T-helper 2 cell treated with Interferon-gamma antibody and Interleukin-4, amounts not matched to agents 5 μg/mL and 100 μg/mL, for 36 hours (primary cell): ENCODE measurements at regions not wholly inside any gene's neighbourhood (a gene's known extent, or its start where the extent isn't known, plus 50 kb on each side); places are given as distances from the start of the nearest gene placed in this dataset.

ENCODE experiments used
- DNase-seq: peaks from one replicate; pipeline ENCODE4 v3.0.0; 2021; ENCODE audit warnings: low spot score
- H3K27ac Mint-ChIP-seq: one replicate; pipeline ENCODE4 v1.8.0; 2021; ENCODE audit warnings: mild to moderate bottlenecking, mixed read lengths
- H3K27me3 Mint-ChIP-seq: one replicate; pipeline ENCODE4 v1.8.0; 2021; ENCODE audit warnings: low read depth, mixed read lengths
- H3K36me3 Mint-ChIP-seq: one replicate; pipeline ENCODE4 v1.8.0; 2021; ENCODE audit warnings: low read depth, mixed read lengths
- H3K4me1 Mint-ChIP-seq: one replicate; pipeline ENCODE4 v1.8.0; 2021; ENCODE audit warnings: low read depth, mixed read lengths
- H3K4me3 Mint-ChIP-seq: one replicate; pipeline ENCODE4 v1.8.0; 2022; ENCODE audit warnings: mild to moderate bottlenecking, moderate library complexity, mixed read lengths
- H3K9me3 Mint-ChIP-seq: one replicate; pipeline ENCODE4 v1.8.0; 2021; ENCODE audit warnings: mixed read lengths

DNA sequence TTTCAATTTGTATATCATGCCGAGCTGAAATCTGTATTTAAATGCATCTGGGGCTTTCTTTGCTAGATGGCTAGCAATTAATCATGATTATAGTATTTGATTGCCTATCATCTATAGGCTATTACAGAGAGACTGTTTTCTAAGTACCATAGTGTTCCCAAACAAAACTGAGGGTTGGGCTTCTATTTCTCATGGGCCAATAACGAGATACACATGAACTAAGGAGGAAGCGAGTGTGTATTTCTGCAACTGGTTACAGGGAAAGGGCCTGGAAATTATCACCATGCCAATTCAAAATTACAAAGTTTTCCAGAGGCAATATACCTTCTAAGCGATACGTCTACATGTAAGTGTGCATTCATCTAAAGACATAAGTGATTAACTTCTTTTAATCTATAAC lies 744.5 kb upstream of the BRINP3 start:
- H3K27ac Mint-ChIP-seq, result no peak overlapping the region
- no peaks in the 10 kb centered on the region for H3K36me3 Mint-ChIP-seq
- H3K9me3 Mint-ChIP-seq, result peaks cover 22% of the 10 kb centered on the region
- H3K27me3 Mint-ChIP-seq, result no peaks in the 10 kb centered on the region
- DNase-seq, result no peak
- no peaks in the 10 kb centered on the region for H3K4me1 Mint-ChIP-seq
- H3K4me3 Mint-ChIP-seq, result no peak overlapping the region

DNA sequence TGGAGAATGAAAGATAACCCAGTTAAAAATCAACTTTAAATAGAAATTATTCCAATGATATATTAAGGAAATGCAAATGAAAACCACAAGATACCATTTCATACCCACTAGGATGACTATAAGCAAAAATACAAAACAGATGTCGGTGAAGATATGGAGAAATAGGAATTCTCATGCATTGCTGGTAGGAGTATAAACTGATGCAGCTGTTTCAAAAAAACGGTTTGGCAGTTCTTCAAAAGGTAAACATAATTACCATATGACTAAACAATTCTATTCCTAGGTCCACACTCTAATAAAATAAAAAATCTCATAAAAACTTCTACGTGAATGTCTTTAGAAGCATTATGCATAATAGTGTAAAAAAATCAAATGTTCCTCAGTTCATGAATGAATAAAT lies 763.3 kb upstream of the BRINP3 start:
- Mint-ChIP-seq H3K9me3 (peaks cover 31% of the 10 kb centered on the region), H3K27me3 (no peaks in the 10 kb centered on the region), H3K36me3 (no peaks in the 10 kb centered on the region), H3K27ac (no peak overlapping the region), H3K4me1 (no peaks in the 10 kb centered on the region), H3K4me3 (no peak overlapping the region)
- no peak for DNase-seq

DNA sequence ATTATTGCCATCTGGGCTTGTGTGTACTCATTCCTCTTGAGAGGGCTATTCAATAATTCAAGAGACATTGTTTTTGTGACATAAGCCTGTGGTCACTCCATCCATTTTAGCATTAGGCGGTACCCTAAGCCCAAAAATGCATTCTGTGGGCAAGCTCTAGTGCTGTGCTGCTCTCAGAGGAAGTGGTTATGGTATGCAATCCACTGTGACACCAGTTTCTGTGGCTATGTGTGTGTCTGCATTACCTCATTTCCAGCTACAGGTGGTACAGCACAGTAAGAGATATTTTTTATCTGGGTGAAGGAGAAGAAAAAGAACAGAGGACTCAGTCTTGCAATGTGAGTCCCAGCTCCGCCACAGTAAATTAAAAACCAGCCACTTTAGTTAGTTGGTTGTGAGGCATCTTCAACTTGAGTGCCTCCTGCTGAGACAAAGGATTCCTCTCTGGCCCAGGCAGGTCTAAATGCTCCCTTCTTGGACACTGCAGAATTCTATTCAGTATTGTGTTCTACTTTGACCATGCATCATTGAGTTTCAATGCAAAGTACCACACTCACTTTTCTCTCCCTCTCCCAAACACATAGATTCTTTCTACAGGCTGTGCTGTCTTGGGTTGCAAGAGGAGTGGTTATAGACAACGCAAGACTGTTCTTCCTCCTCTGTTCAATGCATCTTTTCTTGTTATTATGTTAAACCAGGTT lies 777.8 kb upstream of the BRINP3 start:
- Mint-ChIP-seq H3K27me3 (no peaks in the 10 kb centered on the region), H3K4me1 (no peaks in the 10 kb centered on the region), H3K36me3 (no peaks in the 10 kb centered on the region), H3K9me3 (peaks cover 42% of the 10 kb centered on the region), H3K4me3 (no peak overlapping the region), H3K27ac (no peak overlapping the region)
- DNase-seq, result no peak

DNA sequence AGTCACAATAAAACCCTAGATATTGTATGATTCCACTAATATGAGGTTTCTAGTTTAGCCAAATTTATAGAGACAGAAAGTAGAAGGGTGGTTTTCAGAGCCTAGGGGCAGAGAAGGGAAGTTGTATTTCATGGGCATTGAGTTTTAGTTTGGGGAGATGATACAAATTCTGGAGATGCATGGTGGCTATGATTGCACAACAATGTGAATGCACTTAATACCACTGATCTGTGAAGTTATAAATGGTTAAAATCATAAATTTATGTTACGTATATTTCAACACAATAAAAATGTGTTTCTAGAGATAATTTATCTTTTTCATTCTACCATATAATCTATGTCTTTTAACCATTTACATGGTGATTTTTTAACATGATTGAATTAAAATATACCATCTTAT lies 779.3 kb upstream of the BRINP3 start:
- no peak overlapping the region for H3K27ac Mint-ChIP-seq
- no peak for DNase-seq
- H3K9me3 Mint-ChIP-seq, result peaks cover 36% of the 10 kb centered on the region
- no peaks in the 10 kb centered on the region for H3K36me3 Mint-ChIP-seq
- no peaks in the 10 kb centered on the region for H3K4me1 Mint-ChIP-seq
- no peaks in the 10 kb centered on the region for H3K27me3 Mint-ChIP-seq
- H3K4me3 Mint-ChIP-seq, result no peak overlapping the region

DNA sequence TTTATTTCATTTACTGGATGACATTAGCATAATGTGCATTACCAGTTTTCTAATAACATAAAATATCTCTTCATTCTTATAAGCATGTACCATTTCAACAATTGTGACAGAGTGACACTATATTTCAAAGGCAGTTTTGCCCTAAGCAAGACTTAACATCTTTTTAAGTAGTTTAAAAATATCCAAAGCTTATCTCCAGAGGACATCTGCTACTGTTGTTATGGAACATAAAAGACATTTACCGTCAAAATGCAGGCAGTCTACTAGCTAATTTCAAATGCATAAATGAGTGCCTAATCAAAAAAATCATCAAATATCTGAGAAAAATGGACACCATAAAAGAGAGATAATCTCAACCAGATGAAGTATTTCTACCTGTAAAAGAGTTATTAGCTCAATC lies 782.4 kb upstream of the BRINP3 start:
- no peak overlapping the region for H3K4me3 Mint-ChIP-seq
- peaks cover 23% of the 10 kb centered on the region for H3K9me3 Mint-ChIP-seq
- H3K4me1 Mint-ChIP-seq, result no peaks in the 10 kb centered on the region
- no peak overlapping the region for H3K27ac Mint-ChIP-seq
- H3K36me3 Mint-ChIP-seq, result no peaks in the 10 kb centered on the region
- no peaks in the 10 kb centered on the region for H3K27me3 Mint-ChIP-seq
- no peak for DNase-seq

DNA sequence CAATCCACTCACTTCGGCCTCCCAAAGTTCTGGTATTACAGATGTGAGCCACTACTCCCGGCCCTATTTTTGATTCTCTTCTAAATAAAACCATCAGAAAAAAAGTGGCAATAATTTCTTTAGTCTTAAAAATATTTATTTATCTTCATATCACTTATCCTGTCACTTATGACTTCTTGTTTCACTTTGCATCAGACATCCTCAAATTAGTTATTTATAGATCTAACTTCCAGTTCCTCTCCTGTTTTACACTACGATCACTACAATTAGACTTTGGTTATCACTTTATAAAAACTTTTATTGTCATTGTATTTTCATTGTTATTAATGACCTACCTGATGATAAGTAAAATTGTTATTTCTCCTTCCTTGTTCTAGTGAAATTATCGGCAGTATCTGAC lies 783.4 kb upstream of the BRINP3 start:
- Mint-ChIP-seq H3K27ac (no peak overlapping the region), H3K4me1 (no peaks in the 10 kb centered on the region), H3K27me3 (no peaks in the 10 kb centered on the region), H3K9me3 (peaks cover 24% of the 10 kb centered on the region), H3K4me3 (no peak overlapping the region), H3K36me3 (no peaks in the 10 kb centered on the region)
- no peak for DNase-seq

DNA sequence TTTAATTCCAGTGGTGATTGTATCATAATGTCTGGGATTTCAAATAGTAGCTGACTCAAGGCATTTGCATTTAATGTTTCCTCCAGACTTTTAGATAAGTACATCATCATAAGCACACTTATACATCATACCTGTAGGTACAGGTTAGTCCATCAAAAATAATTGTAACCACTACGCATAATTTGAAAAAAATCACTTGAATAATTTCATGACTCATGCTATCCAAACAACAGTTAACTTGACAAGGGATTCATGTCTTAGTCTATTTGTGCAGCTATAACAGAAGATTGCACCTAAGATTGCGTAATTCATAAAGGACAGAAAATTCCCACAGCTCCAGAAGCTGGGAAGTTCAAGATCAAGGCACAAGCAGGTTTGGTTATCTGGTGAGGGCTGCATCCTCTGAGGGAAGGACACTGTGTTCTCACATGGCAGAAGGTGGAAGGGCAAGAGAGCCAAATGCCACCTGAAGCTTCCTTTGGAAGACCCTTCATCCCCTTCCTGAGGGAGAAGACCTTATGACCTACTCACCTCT lies 801.7 kb upstream of the BRINP3 start:
- Mint-ChIP-seq H3K36me3 (no peaks in the 10 kb centered on the region), H3K4me1 (no peaks in the 10 kb centered on the region), H3K9me3 (peaks cover 24% of the 10 kb centered on the region), H3K27ac (no peak overlapping the region), H3K27me3 (no peaks in the 10 kb centered on the region), H3K4me3 (no peak overlapping the region)
- no peak for DNase-seq

DNA sequence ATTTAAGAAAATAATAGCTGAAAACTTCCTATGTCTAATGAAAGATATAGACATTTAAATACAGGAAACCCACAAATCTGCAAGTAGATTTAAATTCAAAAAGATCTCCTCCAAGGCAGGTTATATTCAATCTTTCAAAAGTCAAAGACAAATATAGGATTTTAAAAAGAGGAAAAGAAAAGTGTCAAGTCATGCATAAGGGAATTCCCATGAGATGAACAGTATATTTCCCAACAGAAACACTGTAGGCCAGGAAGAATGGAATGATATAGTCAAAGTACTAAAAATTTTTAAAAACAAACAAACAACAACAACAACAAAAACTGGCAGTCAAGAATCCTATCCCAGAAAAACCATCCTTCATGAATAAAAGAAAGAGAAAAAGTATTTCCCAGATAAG lies 806.5 kb upstream of the BRINP3 start:
- DNase-seq, result no peak
- Mint-ChIP-seq H3K27ac (no peak overlapping the region), H3K4me3 (no peak overlapping the region), H3K4me1 (no peaks in the 10 kb centered on the region), H3K36me3 (no peaks in the 10 kb centered on the region), H3K9me3 (peaks cover 36% of the 10 kb centered on the region), H3K27me3 (no peaks in the 10 kb centered on the region)

DNA sequence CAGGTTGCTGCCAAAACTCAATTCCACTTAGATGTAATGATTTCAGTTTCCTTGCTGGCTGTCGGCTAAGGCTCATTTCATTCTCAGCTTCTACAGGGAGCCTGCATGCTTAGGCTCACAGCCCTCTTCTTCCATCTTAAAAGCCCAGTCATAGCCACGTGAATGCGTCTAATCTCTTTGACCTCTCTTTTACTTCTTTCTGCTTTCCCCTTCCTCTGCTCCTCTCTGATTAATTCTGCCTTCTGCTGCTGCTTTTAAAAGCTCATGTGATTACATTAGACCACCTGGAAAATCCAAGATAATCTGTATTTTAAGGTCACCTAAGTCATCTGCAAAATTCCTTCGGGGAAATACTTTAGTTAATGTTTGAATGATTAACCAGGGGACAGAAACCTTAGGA lies 812.8 kb upstream of the BRINP3 start:
- Mint-ChIP-seq H3K27ac (no peak overlapping the region), H3K4me3 (no peak overlapping the region), H3K4me1 (no peaks in the 10 kb centered on the region), H3K27me3 (no peaks in the 10 kb centered on the region), H3K36me3 (no peaks in the 10 kb centered on the region), H3K9me3 (peaks cover 15% of the 10 kb centered on the region)
- DNase-seq, result no peak

DNA sequence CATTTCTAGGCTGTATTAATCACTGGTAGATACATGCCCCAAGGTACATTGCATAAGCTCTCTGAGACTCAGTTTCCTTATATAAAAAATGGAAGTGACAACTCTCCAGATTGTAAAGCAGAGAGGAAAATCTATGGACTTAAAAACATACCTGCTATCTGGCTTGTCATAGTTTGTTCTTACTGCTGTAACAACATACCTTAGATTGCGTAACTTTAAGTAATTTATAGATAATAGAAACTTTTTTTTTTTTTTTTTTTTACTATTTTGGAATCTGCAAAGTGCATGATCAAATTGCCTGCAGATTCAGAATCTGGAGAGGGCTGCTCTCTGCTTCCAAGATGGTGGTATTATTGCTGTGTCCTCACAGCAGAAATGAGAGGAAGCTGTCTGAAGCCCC lies 827.7 kb upstream of the BRINP3 start:
- no peaks in the 10 kb centered on the region for H3K27me3 Mint-ChIP-seq
- no peaks in the 10 kb centered on the region for H3K4me1 Mint-ChIP-seq
- H3K27ac Mint-ChIP-seq, result no peak overlapping the region
- H3K9me3 Mint-ChIP-seq, result peaks cover 24% of the 10 kb centered on the region
- H3K4me3 Mint-ChIP-seq, result no peak overlapping the region
- no peak for DNase-seq
- H3K36me3 Mint-ChIP-seq, result no peaks in the 10 kb centered on the region

DNA sequence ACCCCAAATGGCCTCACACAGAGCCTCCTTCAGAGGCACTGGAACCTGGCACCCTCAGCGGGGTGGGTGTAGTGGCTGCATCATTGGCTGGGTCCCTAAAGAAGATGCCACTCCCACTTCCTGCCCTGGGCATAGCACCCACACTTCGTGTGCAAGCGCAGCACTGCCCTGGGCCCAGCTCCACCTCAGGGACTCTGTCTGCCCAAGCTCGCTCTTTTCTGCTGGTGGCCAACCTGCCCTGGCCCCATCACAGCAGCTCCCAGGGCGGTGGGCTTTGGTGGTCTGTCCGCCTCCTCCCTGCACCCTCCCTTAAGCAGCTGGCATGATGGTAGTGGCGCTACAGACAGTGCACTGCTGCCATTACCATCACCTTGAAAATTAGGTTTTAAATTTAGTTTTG lies 829.3 kb upstream of the BRINP3 start:
- no peaks in the 10 kb centered on the region for H3K27me3 Mint-ChIP-seq
- H3K9me3 Mint-ChIP-seq, result peaks cover 19% of the 10 kb centered on the region
- H3K36me3 Mint-ChIP-seq, result no peaks in the 10 kb centered on the region
- H3K4me1 Mint-ChIP-seq, result no peaks in the 10 kb centered on the region
- no peak for DNase-seq
- no peak overlapping the region for H3K4me3 Mint-ChIP-seq
- H3K27ac Mint-ChIP-seq, result no peak overlapping the region

DNA sequence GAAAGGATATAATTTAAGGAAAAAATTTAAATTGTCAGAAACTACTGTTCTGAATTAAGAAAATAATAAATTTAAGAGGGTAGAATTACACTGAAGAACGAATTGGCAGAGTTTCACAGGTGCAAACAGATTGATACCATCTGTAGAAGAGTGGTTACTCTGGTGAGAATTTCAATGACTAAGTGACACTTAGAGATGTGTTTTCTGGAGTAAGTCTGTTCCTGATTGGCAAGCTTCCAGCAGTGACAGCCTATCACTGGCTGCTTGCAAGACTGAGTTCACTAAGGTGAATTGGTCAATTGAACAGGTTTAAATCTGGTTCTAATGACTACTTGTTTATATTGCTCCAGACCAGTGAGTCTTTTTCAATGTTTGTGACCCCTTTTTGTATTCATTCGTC lies 838.2 kb upstream of the RGS18 start:
- Mint-ChIP-seq H3K4me1 (no peaks in the 10 kb centered on the region), H3K36me3 (no peaks in the 10 kb centered on the region), H3K27me3 (no peaks in the 10 kb centered on the region), H3K9me3 (peaks cover 18% of the 10 kb centered on the region), H3K27ac (no peak overlapping the region), H3K4me3 (no peak overlapping the region)
- no peak for DNase-seq

DNA sequence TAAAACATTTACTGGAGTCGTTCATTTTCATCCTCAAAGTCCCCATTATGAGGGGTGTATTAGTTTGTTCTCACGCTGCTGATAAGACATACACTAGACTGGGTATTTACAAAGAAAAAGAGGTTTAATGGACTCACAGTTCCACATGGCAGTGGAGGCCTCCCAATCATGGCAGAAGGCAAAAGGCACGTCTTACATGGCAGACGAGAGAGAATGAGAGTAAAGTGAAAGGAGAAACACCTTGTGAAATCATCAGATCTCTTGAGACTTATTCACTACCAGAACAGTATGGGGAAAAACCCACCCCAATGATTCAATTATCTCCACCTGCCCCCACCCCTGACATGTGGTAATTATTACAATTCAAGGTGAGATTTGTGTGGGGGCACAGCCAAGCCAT lies 830.4 kb upstream of the RGS18 start:
- H3K36me3 Mint-ChIP-seq, result no peaks in the 10 kb centered on the region
- H3K9me3 Mint-ChIP-seq, result peaks cover 21% of the 10 kb centered on the region
- no peaks in the 10 kb centered on the region for H3K27me3 Mint-ChIP-seq
- DNase-seq, result no peak
- no peak overlapping the region for H3K27ac Mint-ChIP-seq
- H3K4me1 Mint-ChIP-seq, result no peaks in the 10 kb centered on the region
- H3K4me3 Mint-ChIP-seq, result no peak overlapping the region

DNA sequence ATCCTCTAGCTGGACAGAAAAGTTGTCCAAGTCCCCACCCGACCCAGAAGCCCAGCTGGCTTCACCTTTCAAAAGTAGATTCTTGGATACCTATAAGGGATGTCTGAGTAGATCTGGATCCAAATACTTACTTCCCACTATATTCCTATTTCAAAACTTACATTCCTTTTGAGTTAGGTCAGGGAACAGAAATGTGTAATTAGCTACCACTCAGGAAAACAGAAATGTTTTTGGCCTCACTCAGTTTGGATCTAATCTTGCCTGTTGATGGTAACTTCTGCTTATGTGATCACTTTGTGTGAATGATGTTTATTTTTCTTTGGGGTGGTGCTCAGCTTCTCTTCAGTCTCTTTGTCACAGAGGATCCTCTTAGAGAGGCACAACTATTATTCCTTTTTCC lies 814.4 kb upstream of the RGS18 start:
- DNase-seq, result no peak
- H3K4me1 Mint-ChIP-seq, result no peaks in the 10 kb centered on the region
- no peaks in the 10 kb centered on the region for H3K27me3 Mint-ChIP-seq
- no peaks in the 10 kb centered on the region for H3K36me3 Mint-ChIP-seq
- H3K27ac Mint-ChIP-seq, result no peak overlapping the region
- peaks cover 12% of the 10 kb centered on the region for H3K9me3 Mint-ChIP-seq
- no peak overlapping the region for H3K4me3 Mint-ChIP-seq

DNA sequence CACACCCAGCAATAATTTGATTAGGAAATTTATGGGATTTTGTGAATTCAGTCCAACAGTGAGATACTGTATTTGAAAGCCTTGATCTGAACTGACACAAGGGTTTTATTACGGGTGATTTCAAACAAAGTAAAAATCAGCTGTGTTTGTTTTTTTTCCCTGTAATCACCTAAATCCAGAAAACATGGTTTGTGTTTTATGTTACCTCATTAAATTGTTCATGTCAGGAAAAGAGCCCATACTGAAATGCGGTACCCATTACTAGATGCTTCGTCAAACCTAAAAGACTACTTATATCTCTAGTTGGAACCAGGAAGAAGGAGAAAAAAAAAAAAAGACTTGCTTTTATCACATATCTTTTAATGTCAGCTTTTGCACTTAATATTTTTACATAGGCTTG lies 811.9 kb upstream of the RGS18 start:
- Mint-ChIP-seq H3K4me3 (no peak overlapping the region), H3K36me3 (no peaks in the 10 kb centered on the region), H3K27me3 (no peaks in the 10 kb centered on the region), H3K9me3 (peaks cover 14% of the 10 kb centered on the region), H3K4me1 (no peaks in the 10 kb centered on the region), H3K27ac (no peak overlapping the region)
- DNase-seq, result no peak
